ENCODE measurements at regions not wholly inside any gene's neighbourhood (a gene's known extent, or its start where the extent isn't known, plus 50 kb on each side); places are given as distances from the start of the nearest gene placed in this dataset.

GRCh38 chr5:4781299-4781698, 358.8 kb upstream of the ADAMTS16 start:
- H3K4me1 ChIP-seq (ENCODE audit: control insufficient read depth, insufficient read depth, low read length), result no peaks in the 10 kb centered on the region
- DNase-seq (ENCODE audit: low read depth), result no peak
- no peaks in the 10 kb centered on the region for H3K36me3 ChIP-seq (ENCODE audit: control insufficient read depth, insufficient read depth, low read length, severe bottlenecking)

GRCh38 chr5:4785971-4786370, 354.2 kb upstream of the ADAMTS16 start:
- H3K4me1 ChIP-seq (ENCODE audit: control insufficient read depth, insufficient read depth, low read length), result no peaks in the 10 kb centered on the region
- no peak overlapping the region for H3K4me3 ChIP-seq (ENCODE audit: low read length)
- H3K9ac ChIP-seq (ENCODE audit: low read length), result no peak overlapping the region
- H3K9me3 ChIP-seq (ENCODE audit: control insufficient read depth, low read length), result peaks cover 9% of the 10 kb centered on the region
- H3K36me3 ChIP-seq (ENCODE audit: control insufficient read depth, insufficient read depth, low read length, severe bottlenecking), result no peaks in the 10 kb centered on the region
- H3K27me3 ChIP-seq (replicated peaks; ENCODE audit: control insufficient read depth, insufficient read depth, low read length), result no peaks in the 10 kb centered on the region
- no peak for DNase-seq (ENCODE audit: low read depth)

More at GRCh38 chr5:4781299-4781698, 358.8 kb upstream of the ADAMTS16 start:
- H3K9ac ChIP-seq (ENCODE audit: low read length), result no peak overlapping the region
- H3K4me3 ChIP-seq (ENCODE audit: low read length), result no peak overlapping the region
- peaks cover 9% of the 10 kb centered on the region for H3K9me3 ChIP-seq (ENCODE audit: control insufficient read depth, low read length)
- H3K27me3 ChIP-seq (replicated peaks; ENCODE audit: control insufficient read depth, insufficient read depth, low read length), result no peaks in the 10 kb centered on the region

DNA sequence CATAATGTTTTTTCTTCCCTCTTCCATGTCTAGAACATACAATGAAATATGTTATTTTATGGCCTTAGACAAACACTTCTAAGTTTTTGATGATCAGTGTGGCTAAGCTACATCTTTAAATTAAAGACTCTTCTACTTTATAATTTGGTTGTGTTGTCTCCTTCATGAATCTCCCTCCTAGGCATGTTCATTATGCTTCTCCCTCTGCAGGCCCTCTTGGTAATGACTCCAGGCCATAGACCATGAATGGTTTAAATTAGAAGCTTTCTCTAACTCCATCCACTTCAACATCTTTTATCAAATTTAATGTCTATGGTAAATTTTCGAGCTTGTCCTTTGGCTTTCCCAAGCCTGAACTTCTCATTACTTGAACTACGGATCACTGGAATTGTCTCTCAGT, 342.7 kb upstream of the ADAMTS16 start:
- H3K9me3 ChIP-seq (ENCODE audit: control insufficient read depth, low read length), result no peaks in the 10 kb centered on the region
- H3K4me1 ChIP-seq (ENCODE audit: control insufficient read depth, insufficient read depth, low read length), result no peaks in the 10 kb centered on the region
- no peak overlapping the region for H3K4me3 ChIP-seq (ENCODE audit: low read length)
- no peaks in the 10 kb centered on the region for H3K36me3 ChIP-seq (ENCODE audit: control insufficient read depth, insufficient read depth, low read length, severe bottlenecking)
- H3K9ac ChIP-seq (ENCODE audit: low read length), result no peak overlapping the region
- H3K27me3 ChIP-seq (replicated peaks; ENCODE audit: control insufficient read depth, insufficient read depth, low read length), result no peaks in the 10 kb centered on the region
- DNase-seq (ENCODE audit: low read depth), result no peak

- no peaks in the 10 kb centered on the region for H3K27me3 ChIP-seq (replicated peaks; ENCODE audit: control insufficient read depth, insufficient read depth, low read length)
- DNase-seq (ENCODE audit: low read depth), result no peak
These were observed 338.1 kb upstream of the ADAMTS16 start for GRCh38 chr5:4802044-4802443.

DNA sequence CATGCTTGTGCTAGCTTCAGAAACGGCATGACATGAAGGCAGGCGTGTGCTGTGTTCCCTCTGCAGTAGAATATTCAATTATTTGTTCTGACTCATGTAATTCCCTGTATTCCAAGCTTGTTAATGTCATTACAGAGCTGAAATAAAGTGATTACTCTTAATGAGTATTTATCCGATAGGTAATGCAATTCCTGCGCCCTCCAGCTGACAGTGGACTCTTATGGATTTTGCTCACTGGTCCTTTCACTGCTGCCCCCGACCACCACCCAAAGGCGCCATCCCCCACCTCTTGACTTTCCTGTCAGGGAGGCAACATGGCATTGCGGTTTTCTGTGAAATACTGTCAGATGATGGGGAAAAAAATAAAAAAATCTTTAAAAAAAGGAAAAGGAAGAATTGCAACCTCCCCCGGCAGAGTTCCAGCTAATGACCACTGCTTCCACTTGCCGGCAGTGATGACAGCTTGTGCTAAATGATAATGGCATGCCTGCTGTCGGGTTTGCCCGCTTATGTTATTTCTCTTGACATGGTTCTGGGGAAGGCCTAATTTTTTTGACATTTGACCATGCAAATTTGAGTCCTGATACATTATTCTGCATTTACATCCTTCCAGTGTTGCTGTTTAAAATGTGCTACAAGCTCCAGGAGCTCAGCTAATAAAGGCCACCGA, 335.3 kb upstream of the ADAMTS16 start:
- H3K4me1 ChIP-seq (ENCODE audit: control insufficient read depth, insufficient read depth, low read length), result no peaks in the 10 kb centered on the region
- no peak overlapping the region for H3K4me3 ChIP-seq (ENCODE audit: low read length)
- no peak overlapping the region for H3K9ac ChIP-seq (ENCODE audit: low read length)
- H3K9me3 ChIP-seq (ENCODE audit: control insufficient read depth, low read length), result no peaks in the 10 kb centered on the region
- H3K27me3 ChIP-seq (replicated peaks; ENCODE audit: control insufficient read depth, insufficient read depth, low read length), result no peaks in the 10 kb centered on the region
- H3K36me3 ChIP-seq (ENCODE audit: control insufficient read depth, insufficient read depth, low read length, severe bottlenecking), result no peaks in the 10 kb centered on the region
- DNase-seq (ENCODE audit: low read depth), result no peak

More at GRCh38 chr5:4802044-4802443, 338.1 kb upstream of the ADAMTS16 start:
- Histone ChIP-seq H3K36me3 (ENCODE audit: control insufficient read depth, insufficient read depth, low read length, severe bottlenecking) (no peaks in the 10 kb centered on the region), H3K4me1 (ENCODE audit: control insufficient read depth, insufficient read depth, low read length) (no peaks in the 10 kb centered on the region), H3K9ac (ENCODE audit: low read length) (no peak overlapping the region), H3K4me3 (ENCODE audit: low read length) (no peak overlapping the region), H3K9me3 (ENCODE audit: control insufficient read depth, low read length) (no peaks in the 10 kb centered on the region)

DNA sequence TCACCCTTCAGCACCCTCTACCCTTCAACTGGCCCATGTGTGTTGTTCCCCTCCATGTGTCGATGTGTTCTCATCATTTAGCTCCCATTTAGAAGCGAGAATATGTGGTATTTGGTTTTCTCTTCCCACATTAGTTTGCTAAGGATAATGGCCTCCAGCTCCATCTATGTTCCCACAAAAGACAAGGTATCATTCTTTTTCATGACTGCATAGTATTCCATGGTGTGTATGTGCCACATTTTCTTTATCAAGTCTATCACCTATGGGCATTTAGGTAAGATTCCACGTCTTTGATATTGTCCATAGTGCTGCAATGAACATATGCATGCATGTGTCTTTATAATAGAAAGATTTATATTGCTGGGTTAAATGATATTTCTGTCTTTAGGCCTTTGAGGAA, 325.1 kb upstream of the ADAMTS16 start:
- Histone ChIP-seq H3K9me3 (ENCODE audit: control insufficient read depth, low read length) (no peaks in the 10 kb centered on the region), H3K9ac (ENCODE audit: low read length) (no peak overlapping the region), H3K27me3 (replicated peaks; ENCODE audit: control insufficient read depth, insufficient read depth, low read length) (no peaks in the 10 kb centered on the region), H3K4me3 (ENCODE audit: low read length) (no peak overlapping the region), H3K4me1 (ENCODE audit: control insufficient read depth, insufficient read depth, low read length) (no peaks in the 10 kb centered on the region), H3K36me3 (ENCODE audit: control insufficient read depth, insufficient read depth, low read length, severe bottlenecking) (no peaks in the 10 kb centered on the region)
- no peak for DNase-seq (ENCODE audit: low read depth)

DNA sequence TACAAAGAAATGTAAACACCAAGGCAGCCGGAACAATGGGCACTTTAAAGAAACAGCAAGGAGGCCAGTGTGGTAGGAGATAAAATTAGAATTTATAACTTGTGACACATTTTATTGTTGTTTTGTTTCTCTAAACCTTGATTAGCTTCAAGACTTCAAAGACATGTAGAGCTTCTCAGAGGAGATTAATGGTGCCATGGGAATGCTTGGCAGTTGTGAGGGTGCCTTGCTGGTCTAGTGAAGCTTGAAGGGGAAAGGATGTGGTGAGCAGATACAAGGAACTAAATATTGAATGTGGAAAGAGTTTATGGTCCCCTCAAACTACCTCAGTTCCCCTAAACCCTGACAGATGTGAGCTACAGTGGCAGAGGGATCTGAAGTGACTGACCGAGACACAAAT, 322.4 kb upstream of the ADAMTS16 start:
- H3K9me3 ChIP-seq (ENCODE audit: control insufficient read depth, low read length), result no peaks in the 10 kb centered on the region
- no peak overlapping the region for H3K4me3 ChIP-seq (ENCODE audit: low read length)
- no peak for DNase-seq (ENCODE audit: low read depth)
- H3K4me1 ChIP-seq (ENCODE audit: control insufficient read depth, insufficient read depth, low read length), result no peaks in the 10 kb centered on the region
- no peaks in the 10 kb centered on the region for H3K36me3 ChIP-seq (ENCODE audit: control insufficient read depth, insufficient read depth, low read length, severe bottlenecking)
- H3K9ac ChIP-seq (ENCODE audit: low read length), result no peak overlapping the region
- no peaks in the 10 kb centered on the region for H3K27me3 ChIP-seq (replicated peaks; ENCODE audit: control insufficient read depth, insufficient read depth, low read length)

- no peak overlapping the region for H3K9ac ChIP-seq (ENCODE audit: low read length)
- no peaks in the 10 kb centered on the region for H3K27me3 ChIP-seq (replicated peaks; ENCODE audit: control insufficient read depth, insufficient read depth, low read length)
- no peaks in the 10 kb centered on the region for H3K36me3 ChIP-seq (ENCODE audit: control insufficient read depth, insufficient read depth, low read length, severe bottlenecking)
- no peaks in the 10 kb centered on the region for H3K4me1 ChIP-seq (ENCODE audit: control insufficient read depth, insufficient read depth, low read length)
- H3K4me3 ChIP-seq (ENCODE audit: low read length), result no peak overlapping the region
- H3K9me3 ChIP-seq (ENCODE audit: control insufficient read depth, low read length), result no peaks in the 10 kb centered on the region
- no peak for DNase-seq (ENCODE audit: low read depth)
These were observed 308.8 kb upstream of the ADAMTS16 start for GRCh38 chr5:4831325-4831724.

- Histone ChIP-seq H3K27me3 (replicated peaks; ENCODE audit: control insufficient read depth, insufficient read depth, low read length) (no peaks in the 10 kb centered on the region), H3K9ac (ENCODE audit: low read length) (no peak overlapping the region), H3K36me3 (ENCODE audit: control insufficient read depth, insufficient read depth, low read length, severe bottlenecking) (no peaks in the 10 kb centered on the region), H3K4me1 (ENCODE audit: control insufficient read depth, insufficient read depth, low read length) (no peaks in the 10 kb centered on the region), H3K4me3 (ENCODE audit: low read length) (no peak overlapping the region), H3K9me3 (ENCODE audit: control insufficient read depth, low read length) (no peaks in the 10 kb centered on the region)
- no peak for DNase-seq (ENCODE audit: low read depth)
These were observed 307.7 kb upstream of the ADAMTS16 start for GRCh38 chr5:4832471-4832870.

GRCh38 chr5:4833104-4833738, 306.9 kb upstream of the ADAMTS16 start:
- no peak overlapping the region for H3K9ac ChIP-seq (ENCODE audit: low read length)
- no peaks in the 10 kb centered on the region for H3K4me1 ChIP-seq (ENCODE audit: control insufficient read depth, insufficient read depth, low read length)
- H3K9me3 ChIP-seq (ENCODE audit: control insufficient read depth, low read length), result no peaks in the 10 kb centered on the region
- H3K27me3 ChIP-seq (replicated peaks; ENCODE audit: control insufficient read depth, insufficient read depth, low read length), result no peaks in the 10 kb centered on the region
- no peak for DNase-seq (ENCODE audit: low read depth)
- no peak overlapping the region for H3K4me3 ChIP-seq (ENCODE audit: low read length)
- H3K36me3 ChIP-seq (ENCODE audit: control insufficient read depth, insufficient read depth, low read length, severe bottlenecking), result no peaks in the 10 kb centered on the region

DNA sequence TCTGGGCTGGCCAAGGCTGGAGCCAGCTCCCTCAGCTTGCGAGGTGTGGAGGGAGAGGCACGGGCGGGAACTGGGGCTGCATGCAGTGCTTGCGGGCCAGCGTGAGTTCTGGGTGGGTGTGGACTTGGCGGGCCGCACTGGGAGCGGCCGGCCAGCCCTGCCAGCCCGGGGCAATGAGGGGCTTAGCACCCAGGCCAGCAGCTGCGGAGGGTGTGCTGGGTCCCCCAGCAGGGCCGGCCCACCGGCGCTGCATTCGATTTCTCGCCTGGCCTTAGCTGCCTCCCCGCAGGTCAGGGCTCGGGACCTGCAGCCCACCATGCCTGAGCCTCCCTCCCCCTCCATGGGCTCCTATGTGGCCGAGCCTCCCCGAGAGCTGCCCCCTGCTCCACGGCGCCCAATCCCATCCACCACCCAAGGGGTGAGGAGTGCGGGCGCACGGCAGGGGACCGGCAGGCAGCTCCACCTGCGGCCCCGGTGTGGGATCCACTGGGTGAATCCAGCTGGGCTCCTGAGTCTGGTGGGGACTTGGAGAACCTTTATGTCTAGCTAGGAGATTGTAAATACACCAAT, 302.6 kb upstream of the ADAMTS16 start:
- H3K9me3 ChIP-seq (ENCODE audit: control insufficient read depth, low read length), result no peaks in the 10 kb centered on the region
- no peaks in the 10 kb centered on the region for H3K27me3 ChIP-seq (replicated peaks; ENCODE audit: control insufficient read depth, insufficient read depth, low read length)
- H3K4me3 ChIP-seq (ENCODE audit: low read length), result no peak overlapping the region
- no peaks in the 10 kb centered on the region for H3K36me3 ChIP-seq (ENCODE audit: control insufficient read depth, insufficient read depth, low read length, severe bottlenecking)
- H3K4me1 ChIP-seq (ENCODE audit: control insufficient read depth, insufficient read depth, low read length), result no peaks in the 10 kb centered on the region
- no peak for DNase-seq (ENCODE audit: low read depth)
- H3K9ac ChIP-seq (ENCODE audit: low read length), result no peak overlapping the region

All from adipocyte (in vitro differentiated cells).